RWPE2 (cell line): ENCODE measurements at regions not wholly inside any gene's neighbourhood (a gene's known extent, or its start where the extent isn't known, plus 50 kb on each side); places are given as distances from the start of the nearest gene placed in this dataset.

Source experiments
- ATAC-seq: fragments of 200-7000 bp; cut with Tn5 transposase; 3 replicates; pipeline ENCODE4 v1.9.1; 2021; ENCODE audit warnings: low read depth
- DNase-seq: peaks from one replicate; pipeline ENCODE4 v3.0.0-alpha.2; 2020; ENCODE audit warnings: low spot score
- H3K27ac ChIP-seq: fragments of 450-650 bp; 2 replicates; pipeline ENCODE4 v1.5.1; 2017; ENCODE audit warnings: mild to moderate bottlenecking; ENCODE audit not compliant: poor library complexity, severe bottlenecking
- H3K27me3 ChIP-seq: fragments of 250-450 bp; sonication (Bioruptor Pico); 2 replicates; pipeline ENCODE4 v1.5.1; 2021; ENCODE audit warnings: mild to moderate bottlenecking, moderate library complexity; ENCODE audit not compliant: insufficient read depth, poor library complexity, severe bottlenecking
- H3K36me3 ChIP-seq: fragments of 250-450 bp; sonication (Bioruptor Pico); 2 replicates; pipeline ENCODE4 v1.5.1; 2020; ENCODE audit warnings: low read depth, mild to moderate bottlenecking, moderate library complexity
- H3K4me1 ChIP-seq: fragments of 250-450 bp; sonication (Bioruptor Pico); 2 replicates; pipeline ENCODE4 v1.5.1; 2021; ENCODE audit warnings: mild to moderate bottlenecking, moderate library complexity; ENCODE audit not compliant: insufficient read depth, poor library complexity, severe bottlenecking
- H3K4me3 ChIP-seq: fragments of 250-450 bp; sonication (Bioruptor Pico); 2 replicates; pipeline ENCODE4 v1.5.1; 2021; ENCODE audit warnings: mild to moderate bottlenecking, moderate library complexity; ENCODE audit not compliant: severe bottlenecking
- H3K9me3 ChIP-seq: fragments of 250-450 bp; sonication (Bioruptor Pico); 2 replicates; pipeline ENCODE4 v1.5.1; 2021; ENCODE audit warnings: mild to moderate bottlenecking, moderate library complexity; ENCODE audit not compliant: severe bottlenecking
- CTCF ChIP-seq: fragments of 450-650 bp; IDR thresholded peaks from one replicate; pipeline ENCODE4 v1.5.1; 2017; ENCODE audit warnings: mild to moderate bottlenecking, moderate library complexity; ENCODE audit not compliant: poor library complexity, severe bottlenecking

GRCh38 chrX:130516123-130516522, 114.3 kb downstream of the RBMX2 start:
- H3K27ac ChIP-seq, result no peak overlapping the region
- H3K9me3 ChIP-seq, result no peaks in the 10 kb centered on the region
- no peak for DNase-seq
- H3K4me3 ChIP-seq, result no peak overlapping the region
- ATAC-seq, result no peak
- no peaks in the 10 kb centered on the region for H3K27me3 ChIP-seq
- H3K36me3 ChIP-seq, result no peaks in the 10 kb centered on the region
- H3K4me1 ChIP-seq, result no peaks in the 10 kb centered on the region
- no peak for TF ChIP-seq CTCF

GRCh38 chrX:130523460-130524394, 121.9 kb downstream of the RBMX2 start:
- TF ChIP-seq CTCF, result no peak
- DNase-seq (no peak), ATAC-seq (peak; percentile 40)
- H3K9me3 ChIP-seq, result no peaks in the 10 kb centered on the region
- no peaks in the 10 kb centered on the region for H3K4me1 ChIP-seq
- H3K27ac ChIP-seq, result no peak overlapping the region
- no peaks in the 10 kb centered on the region for H3K27me3 ChIP-seq
- no peaks in the 10 kb centered on the region for H3K36me3 ChIP-seq
- peak overlapping the region; percentile 8 for H3K4me3 ChIP-seq

- Histone ChIP-seq H3K9me3 (no peaks in the 10 kb centered on the region), H3K4me3 (no peak overlapping the region), H3K27ac (no peak overlapping the region), H3K27me3 (no peaks in the 10 kb centered on the region), H3K36me3 (no peaks in the 10 kb centered on the region), H3K4me1 (no peaks in the 10 kb centered on the region)
- no peak for DNase-seq
- no peak for ATAC-seq
- no peak for TF ChIP-seq CTCF
These were observed 122.8 kb downstream of the RBMX2 start for GRCh38 chrX:130524476-130525194.

GRCh38 chrX:130529531-130529930, 127.7 kb downstream of the RBMX2 start:
- TF ChIP-seq CTCF, result no peak
- Histone ChIP-seq H3K4me3 (no peak overlapping the region), H3K27me3 (no peaks in the 10 kb centered on the region), H3K9me3 (no peaks in the 10 kb centered on the region), H3K4me1 (no peaks in the 10 kb centered on the region), H3K36me3 (no peaks in the 10 kb centered on the region), H3K27ac (no peak overlapping the region)
- DNase-seq, result no peak
- no peak for ATAC-seq
